Tibial nerve (tissue), 4 donors: ENCODE measurements at regions not wholly inside any gene's neighbourhood (a gene's known extent, or its start where the extent isn't known, plus 50 kb on each side); places are given as distances from the start of the nearest gene placed in this dataset.

Experiments
- CTCF ChIP-seq, 5 experiments: fragments of 200-600 bp in 3 of 5; fragments of 450-650 bp in 2 of 5; sonication (generic) in 3 of 5; IDR thresholded peaks; one replicate each; pipeline ENCODE4 v1.5.1; 2016 to 2019; ENCODE audit warnings: antibody characterized with exemption in 5 of 5, mild to moderate bottlenecking in 3 of 5, moderate library complexity in 2 of 5
- EP300 ChIP-seq, 2 donors: sonication (generic); formaldehyde crosslinking; IDR thresholded peaks; one replicate each; pipeline ENCODE4 v1.6.1; 2017; ENCODE audit warnings: antibody characterized with exemption in 2 of 2, mild to moderate bottlenecking in 1 of 2

- TF ChIP-seq EP300 (IDR thresholded peaks at IDR 0.05) (no peak), CTCF (IDR thresholded peaks at IDR 0.05) (no peak)
Observed at GRCh38 chrX:115363897-115364296, 74.4 kb downstream of the LUZP4 start.
